ENCODE measurements at regions not wholly inside any gene's neighbourhood (a gene's known extent, or its start where the extent isn't known, plus 50 kb on each side); places are given as distances from the start of the nearest gene placed in this dataset.
A peak's percentile ranks its signal among the peaks of the same experiment; 100 is the strongest.

GRCh38 chr15:29920515-29920914, 98.2 kb upstream of the TJP1 start:
- Histone ChIP-seq H3K36me3 (ENCODE audit: control insufficient read depth, insufficient read depth, low read length) (no peaks in the 10 kb centered on the region), H3K4me3 (ENCODE audit: low read depth, low read length) (no peak overlapping the region), H3K27me3 (ENCODE audit: control insufficient read depth, insufficient read depth, low read length) (no peaks in the 10 kb centered on the region)
- CTCF ChIA-PET: no interaction called here
- no peak for DNase-seq (ENCODE audit: low read depth)
- POLR2A ChIA-PET: no interaction called here
- TF ChIP-seq, protein P1, sequence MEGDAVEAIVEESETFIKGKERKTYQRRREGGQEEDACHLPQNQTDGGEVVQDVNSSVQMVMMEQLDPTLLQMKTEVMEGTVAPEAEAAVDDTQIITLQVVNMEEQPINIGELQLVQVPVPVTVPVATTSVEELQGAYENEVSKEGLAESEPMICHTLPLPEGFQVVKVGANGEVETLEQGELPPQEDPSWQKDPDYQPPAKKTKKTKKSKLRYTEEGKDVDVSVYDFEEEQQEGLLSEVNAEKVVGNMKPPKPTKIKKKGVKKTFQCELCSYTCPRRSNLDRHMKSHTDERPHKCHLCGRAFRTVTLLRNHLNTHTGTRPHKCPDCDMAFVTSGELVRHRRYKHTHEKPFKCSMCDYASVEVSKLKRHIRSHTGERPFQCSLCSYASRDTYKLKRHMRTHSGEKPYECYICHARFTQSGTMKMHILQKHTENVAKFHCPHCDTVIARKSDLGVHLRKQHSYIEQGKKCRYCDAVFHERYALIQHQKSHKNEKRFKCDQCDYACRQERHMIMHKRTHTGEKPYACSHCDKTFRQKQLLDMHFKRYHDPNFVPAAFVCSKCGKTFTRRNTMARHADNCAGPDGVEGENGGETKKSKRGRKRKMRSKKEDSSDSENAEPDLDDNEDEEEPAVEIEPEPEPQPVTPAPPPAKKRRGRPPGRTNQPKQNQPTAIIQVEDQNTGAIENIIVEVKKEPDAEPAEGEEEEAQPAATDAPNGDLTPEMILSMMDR (IDR thresholded peaks at IDR 0.05; ENCODE audit: insufficient read depth, low read depth, low read length): no peak

DNA sequence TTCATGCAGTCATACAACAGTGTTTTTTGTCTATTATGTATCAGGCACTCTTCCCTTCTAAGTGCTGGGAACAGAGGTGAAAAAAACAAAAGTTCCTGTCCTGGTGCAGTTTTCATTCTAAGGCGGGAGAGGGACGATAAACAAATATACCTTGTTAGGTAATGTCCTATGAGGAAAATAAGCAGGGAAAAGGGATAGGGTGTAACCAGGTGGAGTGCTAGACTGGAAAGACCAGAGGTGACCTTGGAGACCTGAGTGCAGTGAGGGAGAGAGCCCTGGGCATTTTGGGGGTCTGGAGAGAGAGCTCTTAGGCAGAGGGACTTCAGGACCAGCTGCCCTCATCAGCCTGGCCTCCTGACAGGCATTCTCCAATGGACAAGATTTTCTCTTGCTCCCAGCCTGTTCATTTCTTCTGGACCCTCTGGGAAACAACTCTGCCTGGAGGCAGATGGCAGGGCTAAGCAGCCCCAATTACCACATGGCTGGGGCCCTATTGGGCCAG, 97.2 kb upstream of the TJP1 start:
- ChIA-PET CTCF (no interaction called here), POLR2A (no interaction called here)
- Histone ChIP-seq H3K36me3 (ENCODE audit: control insufficient read depth, insufficient read depth, low read length) (no peaks in the 10 kb centered on the region), H3K27me3 (ENCODE audit: control insufficient read depth, insufficient read depth, low read length) (no peaks in the 10 kb centered on the region), H3K4me3 (ENCODE audit: low read depth, low read length) (no peak overlapping the region)
- no peak for DNase-seq (ENCODE audit: low read depth)
- TF ChIP-seq, protein P1 (IDR thresholded peaks at IDR 0.05; ENCODE audit: insufficient read depth, low read depth, low read length): no peak

- H3K27me3 ChIP-seq (ENCODE audit: control insufficient read depth, insufficient read depth, low read length): no peaks in the 10 kb centered on the region
- DNase-seq (ENCODE audit: low read depth): no peak
- ChIA-PET CTCF (interaction anchor here (0.9 to 1.4 kb wide), 2 partner anchors 9 to 11 kb away, joined by 3 to 4 read pairs; no protein-coding TSS in a partner anchor), POLR2A (interaction anchor here (0.6 kb wide), 1 partner anchor 8 kb away, joined by 5 read pairs; no protein-coding TSS in a partner anchor)
- H3K4me3 ChIP-seq (ENCODE audit: low read depth, low read length): no peak overlapping the region
- TF ChIP-seq, protein P1 (IDR thresholded peaks at IDR 0.05; ENCODE audit: insufficient read depth, low read depth, low read length): no peak
- H3K36me3 ChIP-seq (ENCODE audit: control insufficient read depth, insufficient read depth, low read length): no peaks in the 10 kb centered on the region
These were observed 95.6 kb upstream of the TJP1 start for GRCh38 chr15:29917600-29918597.

GRCh38 chr15:29914511-29914926, 92.3 kb upstream of the TJP1 start:
- CTCF ChIA-PET: interaction anchor here (0.5 kb wide), 1 partner anchor 12 kb away, joined by 4 read pairs; no protein-coding TSS in a partner anchor
- no peak overlapping the region for H3K4me3 ChIP-seq (ENCODE audit: low read depth, low read length)
- POLR2A ChIA-PET: no interaction called here
- no peaks in the 10 kb centered on the region for H3K36me3 ChIP-seq (ENCODE audit: control insufficient read depth, insufficient read depth, low read length)
- H3K27me3 ChIP-seq (ENCODE audit: control insufficient read depth, insufficient read depth, low read length): no peaks in the 10 kb centered on the region
- DNase-seq (ENCODE audit: low read depth): no peak
- TF ChIP-seq, protein P1 (IDR thresholded peaks at IDR 0.05; ENCODE audit: insufficient read depth, low read depth, low read length): no peak

DNA sequence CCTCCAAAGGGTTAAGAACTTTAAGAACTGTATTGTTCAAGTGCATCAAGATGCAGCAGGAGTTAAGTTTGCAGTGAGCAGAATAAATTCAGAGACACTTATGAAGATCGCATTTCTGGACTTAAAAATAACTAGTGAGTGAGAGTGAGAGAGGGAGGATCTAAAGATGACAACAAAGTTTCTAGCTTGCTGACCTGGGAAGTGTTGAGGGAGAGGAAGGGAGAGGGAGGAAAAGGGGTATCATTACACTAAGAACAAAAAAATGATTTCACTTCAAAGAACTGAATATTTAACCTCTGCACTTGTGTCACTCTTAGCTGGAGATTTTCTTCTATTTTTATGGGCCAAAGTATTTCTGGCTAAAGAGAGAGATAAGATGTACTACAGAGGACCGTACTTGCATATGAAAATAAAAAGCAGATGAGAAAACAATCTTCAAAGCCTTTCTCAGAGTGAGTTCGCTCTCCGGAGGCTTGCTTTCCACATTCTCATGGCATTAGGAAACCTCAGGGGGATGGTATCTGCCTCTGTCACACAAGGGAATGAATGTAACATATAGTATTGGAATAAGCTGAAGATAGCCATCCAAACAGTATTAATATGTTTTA, 91.4 kb upstream of the TJP1 start:
- POLR2A ChIA-PET: no interaction called here
- Histone ChIP-seq H3K27me3 (ENCODE audit: control insufficient read depth, insufficient read depth, low read length) (no peaks in the 10 kb centered on the region), H3K4me3 (ENCODE audit: low read depth, low read length) (no peak overlapping the region), H3K36me3 (ENCODE audit: control insufficient read depth, insufficient read depth, low read length) (no peaks in the 10 kb centered on the region)
- TF ChIP-seq, protein P1 (IDR thresholded peaks at IDR 0.05; ENCODE audit: insufficient read depth, low read depth, low read length): no peak
- CTCF ChIA-PET: interaction anchor here (0.8 kb wide), 1 partner anchor 162 kb away, joined by 3 read pairs; no protein-coding TSS in a partner anchor
- DNase-seq (ENCODE audit: low read depth): peak; percentile 34

Data from BJ (cell line).